NCI-H1436 treated with DMSO at 0.1 percent for 48 hours (cell line): ENCODE measurements at regions not wholly inside any gene's neighbourhood (a gene's known extent, or its start where the extent isn't known, plus 50 kb on each side); places are given as distances from the start of the nearest gene placed in this dataset.
"Not testable (repeated sequence)": the region's sequence is repeated elsewhere in the genome, so short reads cannot be mapped to it uniquely, and the experiment has no call there.

ENCODE experiments used
- DNase-seq: peaks from one replicate; lab custom pipeline; 2025; lab: John Stamatoyannopoulos, UW

DNA sequence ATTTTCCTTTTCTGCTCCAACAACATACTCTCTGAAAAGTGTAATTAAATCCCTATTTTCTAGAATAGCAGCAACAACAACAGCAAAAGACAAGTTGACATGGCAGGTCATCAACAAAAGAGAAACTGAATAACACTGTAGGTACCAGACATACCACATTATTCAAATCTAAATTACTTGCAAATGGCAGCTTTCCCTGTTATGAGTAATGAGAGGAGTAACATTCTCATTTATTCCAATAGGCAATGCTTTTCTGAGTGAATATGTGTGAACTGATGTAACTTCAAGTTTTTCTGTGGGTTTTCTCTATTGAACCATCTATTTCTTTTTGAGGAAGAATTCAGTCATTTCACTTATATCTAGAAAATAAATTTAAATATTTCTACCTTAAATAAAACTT is 501.5 kb downstream of the TRIB2 start:
- DNase-seq, result no peak

DNA sequence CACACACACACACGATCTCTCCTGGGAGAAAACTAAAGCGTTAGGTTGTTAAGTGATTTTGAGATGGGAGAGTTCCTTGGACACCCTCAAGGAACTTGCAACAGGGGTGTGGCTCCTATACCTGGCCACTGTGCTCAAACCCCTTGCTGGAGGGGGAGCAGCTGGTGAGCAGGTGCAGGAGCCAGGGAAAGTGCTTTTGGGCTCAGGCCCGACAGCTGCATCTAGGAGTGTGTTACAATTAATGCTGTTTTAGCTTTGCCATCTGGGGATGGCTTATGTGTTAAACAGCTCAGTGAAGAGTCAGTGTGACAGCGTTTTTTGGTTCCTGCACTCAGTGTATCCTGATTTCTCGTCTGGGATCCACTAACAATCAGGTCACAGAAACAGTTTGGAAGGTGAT is 510.8 kb downstream of the TRIB2 start:
- no peak for DNase-seq

DNA sequence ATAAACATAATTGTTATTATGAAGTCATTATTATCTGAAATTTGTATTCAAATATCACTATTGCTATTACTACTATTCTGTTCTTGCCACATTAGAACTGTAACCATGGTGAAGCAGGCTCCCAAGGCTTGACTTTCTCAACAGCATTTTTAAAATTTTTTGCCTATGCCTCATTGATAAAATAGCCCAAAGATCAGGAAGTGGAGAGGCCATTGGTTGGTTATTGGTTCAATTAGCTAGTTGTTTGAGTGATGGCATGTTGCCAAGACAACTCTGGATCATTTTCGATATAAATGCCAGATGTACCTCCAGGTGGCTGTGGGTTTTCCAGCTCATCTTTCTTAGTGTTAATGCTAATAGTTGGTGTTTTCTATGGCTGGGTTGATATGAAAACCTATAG is 513.5 kb downstream of the TRIB2 start:
- DNase-seq, result no peak

DNA sequence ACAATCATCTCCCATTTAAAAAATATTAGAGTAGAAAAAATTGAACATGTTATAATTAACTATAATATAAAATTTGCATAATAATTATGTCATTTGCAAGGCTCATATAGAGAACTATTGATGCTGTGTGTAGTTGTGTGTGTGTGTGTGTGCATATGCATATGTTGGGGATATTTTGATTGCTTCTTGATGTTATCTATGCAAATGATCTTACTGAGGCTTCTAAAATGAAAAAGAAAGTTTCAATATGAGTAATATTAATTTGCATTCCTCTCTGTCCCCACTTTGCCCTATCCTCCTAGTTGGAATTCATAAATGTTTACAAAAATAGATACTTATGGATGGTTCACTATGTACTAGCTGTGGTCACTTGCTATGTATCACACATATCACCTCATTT is 523.3 kb downstream of the TRIB2 start:
- no peak for DNase-seq

DNA sequence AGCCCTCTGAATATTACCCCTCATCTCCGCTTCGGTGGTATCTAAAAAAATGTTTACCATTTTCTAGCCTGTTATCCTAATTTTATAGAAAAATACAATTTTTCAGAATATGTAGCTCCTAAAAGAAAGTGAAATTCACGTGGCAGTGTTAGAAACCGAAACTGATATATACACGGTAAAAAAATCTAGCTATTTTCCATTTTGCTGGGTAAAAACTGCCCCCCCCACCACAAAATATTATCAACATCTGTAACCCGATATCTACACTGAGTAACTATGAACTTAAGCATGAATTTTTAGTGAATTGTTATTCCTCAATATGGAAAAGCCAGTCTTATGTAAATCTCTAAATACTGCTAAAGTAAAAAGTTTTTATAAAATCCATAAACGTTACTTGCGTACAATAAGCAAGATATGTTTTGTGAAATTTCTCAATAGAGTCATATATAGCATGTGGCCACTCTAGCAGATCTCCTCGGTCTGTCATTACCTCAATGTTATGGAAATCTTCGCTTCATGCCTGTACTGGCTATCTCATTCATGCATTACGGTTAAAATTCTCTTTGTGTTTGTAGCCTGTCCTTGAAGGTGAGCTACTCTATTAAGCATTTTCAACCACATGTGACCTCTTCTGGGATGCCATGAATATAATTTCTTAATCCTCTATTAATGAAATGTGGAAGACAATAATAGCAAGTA is 524.2 kb downstream of the TRIB2 start:
- no peak for DNase-seq

DNA sequence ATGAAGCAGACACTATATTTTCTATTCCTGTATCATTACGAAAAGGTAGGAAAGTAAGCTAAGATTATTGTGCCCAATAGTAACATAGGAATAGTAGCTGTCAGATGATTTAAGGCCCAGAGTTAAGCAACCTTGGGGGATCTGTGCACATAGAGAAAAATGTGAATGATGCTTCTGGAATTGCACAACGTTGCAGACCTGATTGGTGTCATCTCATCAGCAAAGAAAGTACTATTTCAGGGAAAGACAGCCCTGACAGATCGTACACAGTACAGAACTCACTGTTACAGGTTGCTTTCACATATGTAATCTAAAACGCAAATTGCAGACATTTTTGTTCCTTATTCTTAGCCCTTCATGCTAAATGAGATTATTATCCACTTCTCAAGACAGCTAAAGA is 535.9 kb downstream of the TRIB2 start:
- DNase-seq, result no peak

DNA sequence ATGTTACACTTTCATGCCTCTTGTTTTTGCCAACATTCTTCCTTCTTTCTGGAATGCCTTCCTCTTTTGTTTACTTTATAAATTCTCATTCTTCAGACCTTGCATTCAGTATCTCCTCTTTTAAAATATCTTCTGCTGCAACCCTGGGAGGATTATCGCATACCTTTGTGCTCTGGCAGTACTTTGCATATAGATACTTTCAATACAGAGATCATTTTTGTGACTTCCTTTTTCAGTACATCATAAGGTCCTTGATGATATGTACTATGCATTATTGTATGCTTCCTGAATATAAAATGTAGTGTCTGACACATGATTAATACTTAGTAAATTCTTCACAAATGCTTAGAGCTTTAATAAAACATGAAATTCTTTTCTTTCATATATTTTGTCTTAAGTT is 538.7 kb downstream of the TRIB2 start:
- DNase-seq, result no peak

DNA sequence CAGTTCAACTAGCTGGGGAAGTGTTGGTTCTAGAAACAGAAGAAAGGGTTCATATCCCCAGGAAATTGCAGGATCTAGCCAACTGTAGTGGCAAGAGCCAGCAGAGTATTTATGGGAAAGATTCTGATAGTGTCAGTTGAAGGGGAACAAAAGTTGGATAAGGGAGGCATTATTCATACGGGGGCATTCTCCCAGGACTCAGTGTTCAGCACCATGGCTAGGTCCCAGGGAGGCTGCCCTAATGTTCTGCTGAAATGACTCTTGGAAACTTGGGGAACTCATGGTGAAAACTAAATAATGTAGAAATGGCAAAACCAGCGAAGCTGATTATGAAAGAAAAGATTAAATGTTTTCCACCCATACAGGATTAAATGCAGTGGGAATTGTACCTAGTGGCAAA is 543.7 kb downstream of the TRIB2 start:
- DNase-seq, result no peak

DNA sequence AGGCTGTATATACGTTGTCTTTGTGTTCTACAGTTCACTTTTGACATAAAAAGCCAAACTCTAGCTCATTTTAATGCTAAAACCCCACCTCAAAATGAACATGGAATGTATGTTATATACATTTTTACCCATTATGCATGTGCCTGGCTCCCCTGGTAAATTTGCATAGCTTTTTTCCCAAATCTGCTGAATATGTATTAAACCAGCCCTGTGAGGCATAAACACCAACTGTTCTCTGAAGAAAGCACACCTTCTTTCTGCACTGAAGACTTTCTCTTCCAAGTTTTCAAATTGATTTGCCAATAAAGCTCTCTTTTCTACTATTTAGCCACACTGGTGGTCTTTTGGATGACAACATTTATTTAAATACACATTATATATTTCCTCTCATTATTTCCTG is 549.4 kb downstream of the TRIB2 start:
- no peak for DNase-seq

DNA sequence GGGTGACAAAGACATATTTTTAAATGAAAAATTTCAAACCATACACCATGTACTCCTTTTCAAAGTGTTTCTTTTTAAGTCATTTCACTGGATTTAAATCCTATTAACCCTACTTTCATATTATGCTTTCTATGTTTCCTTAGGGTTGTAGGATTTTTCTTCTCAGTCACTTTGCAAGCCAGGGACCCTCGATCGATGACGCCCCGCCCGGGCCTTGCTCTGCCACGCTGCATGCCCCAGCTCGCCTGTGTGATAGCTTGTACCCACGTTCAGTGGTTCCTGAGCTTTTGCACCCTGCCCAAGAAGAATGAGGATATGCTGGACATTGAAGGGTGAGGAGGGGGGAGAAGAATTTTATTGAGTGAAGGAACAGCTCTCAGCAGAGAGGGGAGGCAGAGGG is 568.0 kb downstream of the TRIB2 start:
- DNase-seq, result no peak

DNA sequence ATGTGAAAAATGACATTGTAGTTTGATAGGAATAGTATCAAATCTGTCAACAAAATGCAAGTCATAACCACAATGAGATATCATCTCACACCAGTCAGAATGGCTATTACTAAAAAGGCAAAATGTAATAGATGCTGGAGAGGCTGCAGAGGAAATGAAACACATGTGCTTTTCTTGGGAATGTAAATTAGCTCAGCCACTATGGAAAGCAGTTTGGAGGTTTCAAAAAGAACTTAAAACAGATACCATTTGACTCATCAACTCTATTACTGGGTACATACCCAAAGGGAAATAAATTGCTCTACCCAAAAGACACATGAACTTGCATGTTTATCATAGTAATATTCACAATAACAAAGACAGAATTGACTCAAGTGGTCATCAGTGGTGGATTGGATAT is 572.6 kb downstream of the TRIB2 start:
- no peak for DNase-seq

DNA sequence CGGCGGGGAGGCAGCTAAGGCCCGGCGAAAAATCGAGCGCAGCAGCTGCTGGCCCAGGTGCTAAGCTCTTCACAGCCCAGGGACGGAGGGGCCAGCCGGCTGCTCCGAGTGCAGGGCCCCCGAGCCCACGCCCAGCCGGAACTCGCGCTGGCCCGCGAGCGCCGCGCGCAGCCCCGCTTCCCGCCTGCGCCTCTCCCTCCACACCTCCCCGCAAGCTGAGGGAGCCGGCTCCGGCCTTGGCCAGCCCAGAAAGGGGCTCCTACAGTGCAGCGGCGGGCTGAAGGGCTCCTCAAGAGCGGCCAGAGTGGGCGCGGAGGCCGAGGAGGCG is 591.7 kb downstream of the TRIB2 start:
- not testable (repeated sequence) for DNase-seq

DNA sequence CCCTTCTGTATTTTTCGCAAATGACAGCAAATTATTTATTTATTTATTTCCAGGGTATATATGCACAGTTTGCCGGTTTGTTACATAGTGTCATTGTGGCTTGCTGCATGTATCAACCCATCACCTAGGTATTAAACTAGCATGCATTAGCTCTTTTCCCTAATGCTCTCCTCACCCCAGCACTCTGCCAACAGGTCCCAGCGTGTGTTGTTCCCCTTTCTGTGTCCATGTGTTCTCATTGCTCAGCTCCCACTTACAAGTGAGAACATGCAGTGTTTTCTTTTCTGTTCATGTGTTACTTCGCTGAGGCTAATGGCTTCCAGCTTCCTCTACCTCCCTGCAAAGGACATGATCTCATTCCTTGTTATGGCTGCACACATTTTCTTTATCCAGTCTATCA is 592.3 kb downstream of the TRIB2 start:
- no peak for DNase-seq

DNA sequence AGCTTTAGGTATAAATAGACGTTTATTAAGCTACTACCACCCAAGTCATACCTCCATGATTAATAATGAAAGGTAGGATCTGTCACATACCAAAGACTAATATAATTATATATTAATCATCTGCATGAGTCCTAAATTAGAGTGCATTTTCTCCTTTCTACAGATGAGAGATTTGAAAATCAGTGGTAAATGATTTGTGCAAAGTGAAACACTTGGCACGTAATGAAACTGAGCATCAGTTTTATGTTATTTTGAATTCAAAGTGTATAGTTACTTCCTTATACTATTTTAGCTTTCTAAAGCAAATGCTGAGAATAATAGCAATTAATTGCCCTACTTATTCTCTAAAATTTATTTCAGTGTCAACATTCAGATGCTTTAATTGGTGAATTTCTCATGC is 615.3 kb downstream of the TRIB2 start:
- no peak for DNase-seq

DNA sequence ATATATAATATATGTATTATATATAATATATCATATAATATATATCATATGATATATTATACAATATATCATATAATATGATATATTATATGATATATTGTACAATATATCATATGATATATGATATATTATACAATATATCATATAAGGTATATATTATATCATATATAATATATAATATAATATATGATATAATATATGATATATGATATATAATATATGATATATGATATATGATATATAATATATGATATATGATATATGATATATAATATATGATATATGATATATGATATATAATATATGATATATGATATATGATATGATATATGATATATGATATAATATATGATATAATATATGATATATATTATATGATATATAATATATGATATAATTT is 617.3 kb downstream of the TRIB2 start:
- not testable (repeated sequence) for DNase-seq

DNA sequence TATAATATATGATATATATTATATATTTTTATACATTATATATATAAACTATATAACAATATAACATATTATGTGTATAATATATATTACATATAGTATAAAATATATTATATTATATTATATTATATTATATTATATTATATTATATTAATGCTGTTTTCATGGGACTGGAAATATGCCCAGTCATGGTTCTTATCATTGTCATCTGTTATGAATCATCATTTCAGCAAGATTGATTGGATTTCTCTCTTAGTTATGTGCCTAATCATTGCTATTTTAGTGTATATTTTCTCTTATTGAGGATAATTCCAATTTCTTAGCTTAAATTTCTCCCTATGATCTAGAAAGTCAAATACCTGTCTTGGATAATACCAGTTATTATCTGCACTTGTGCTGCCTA is 617.8 kb downstream of the TRIB2 start:
- no peak for DNase-seq

DNA sequence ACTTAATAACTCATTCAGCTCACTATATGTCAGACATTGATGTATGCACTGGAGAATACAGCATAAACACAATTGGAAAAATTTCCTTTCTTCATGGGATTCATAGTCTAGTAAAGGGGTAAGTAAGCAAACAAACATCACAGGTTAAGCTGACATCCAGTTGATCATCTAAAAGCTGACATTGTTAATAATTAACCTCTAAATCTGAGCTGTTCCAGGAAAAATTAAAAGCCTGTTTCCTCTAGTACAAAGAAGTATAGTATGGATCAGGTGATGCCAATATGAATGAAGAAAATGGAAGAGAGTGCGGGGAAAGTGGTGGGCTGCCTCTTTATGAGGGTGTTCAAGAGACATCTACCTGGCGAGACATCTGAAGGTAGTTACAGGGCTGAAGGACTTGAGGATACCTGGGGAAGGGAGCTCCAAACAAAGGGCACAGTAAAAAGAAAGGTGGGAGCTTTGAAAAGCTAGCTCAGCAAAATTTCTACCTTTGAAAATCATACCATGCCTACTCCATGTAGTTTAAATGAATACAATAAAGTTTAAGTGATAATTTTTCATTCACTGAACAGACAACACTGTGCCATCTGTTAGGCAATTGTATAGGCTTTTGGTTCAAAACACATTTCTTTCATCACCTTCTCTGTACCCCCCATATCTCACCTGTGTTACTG is 619.3 kb downstream of the TRIB2 start:
- no peak for DNase-seq

DNA sequence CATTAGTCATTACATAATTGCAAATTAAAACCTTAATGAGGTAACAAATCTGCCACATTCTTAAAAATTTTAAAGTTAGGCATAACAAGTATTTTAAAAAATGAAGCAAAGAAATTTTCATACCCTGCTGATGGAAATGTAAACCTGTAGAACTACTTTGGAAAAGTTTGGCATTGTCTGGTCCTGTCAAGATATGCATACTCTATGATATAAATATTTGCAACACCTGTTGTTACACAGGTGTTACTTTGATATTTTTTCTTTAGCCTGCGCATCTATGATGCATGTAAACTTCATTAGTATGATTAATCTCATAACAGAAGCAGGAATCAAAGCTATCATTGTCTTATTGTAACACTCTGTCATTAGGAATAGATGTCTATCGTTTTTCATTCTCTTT is 634.3 kb downstream of the TRIB2 start:
- DNase-seq, result no peak

DNA sequence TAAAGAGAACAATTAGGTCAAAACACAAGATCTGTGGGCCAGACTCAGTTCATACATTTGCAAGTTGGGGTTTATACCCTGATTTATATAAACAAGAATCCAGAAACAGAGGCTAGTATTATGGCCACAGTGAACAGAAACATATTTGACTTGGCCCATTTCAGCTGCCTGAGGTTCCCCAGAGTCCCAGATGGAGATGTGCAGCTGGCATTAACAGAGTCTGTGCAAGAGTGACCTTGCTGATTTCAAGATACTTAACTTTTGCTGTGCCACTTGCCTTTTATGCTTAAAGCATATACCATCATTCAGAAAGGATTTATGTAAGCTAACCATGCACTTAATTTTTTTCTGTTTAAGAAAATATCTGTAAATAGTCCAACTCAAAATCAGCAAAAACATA is 636.3 kb downstream of the TRIB2 start:
- no peak for DNase-seq

DNA sequence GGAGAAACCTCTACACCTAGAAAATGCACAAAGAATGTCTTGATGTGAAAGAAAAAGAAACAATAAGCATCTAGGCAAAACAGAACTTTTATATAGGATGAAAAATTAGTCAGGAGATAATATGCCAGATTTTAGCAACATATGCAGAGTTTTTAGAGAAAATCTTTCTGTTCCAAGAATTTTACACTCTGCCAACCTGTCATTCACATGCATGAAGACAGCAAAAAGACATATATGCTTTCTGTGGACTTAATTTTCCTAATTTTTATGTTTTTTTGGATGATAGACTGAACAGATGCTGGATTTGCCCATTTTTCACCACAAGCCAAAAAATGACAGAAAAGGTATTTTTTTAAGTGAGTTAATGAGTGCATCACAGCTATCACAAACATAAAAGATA is 637.3 kb downstream of the TRIB2 start:
- DNase-seq, result no peak

DNA sequence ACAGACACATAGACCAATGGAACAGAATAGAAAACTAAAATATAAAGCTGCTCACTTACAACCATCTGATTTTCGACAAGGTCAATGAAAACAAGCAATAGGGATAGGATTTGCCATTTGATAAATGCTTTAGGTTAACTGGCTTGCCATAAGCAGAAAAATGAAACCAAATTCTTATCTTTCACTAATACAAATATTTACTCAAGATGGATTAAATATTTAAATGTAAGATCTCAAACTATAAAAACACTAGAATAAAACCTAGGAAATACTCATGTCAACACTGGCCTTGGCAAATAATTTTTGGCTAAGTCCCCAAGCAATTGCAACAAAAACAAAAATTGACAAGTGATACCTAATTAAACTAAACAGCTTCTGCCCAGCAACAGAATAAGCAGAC is 665.2 kb downstream of the TRIB2 start:
- not testable (repeated sequence) for DNase-seq

DNA sequence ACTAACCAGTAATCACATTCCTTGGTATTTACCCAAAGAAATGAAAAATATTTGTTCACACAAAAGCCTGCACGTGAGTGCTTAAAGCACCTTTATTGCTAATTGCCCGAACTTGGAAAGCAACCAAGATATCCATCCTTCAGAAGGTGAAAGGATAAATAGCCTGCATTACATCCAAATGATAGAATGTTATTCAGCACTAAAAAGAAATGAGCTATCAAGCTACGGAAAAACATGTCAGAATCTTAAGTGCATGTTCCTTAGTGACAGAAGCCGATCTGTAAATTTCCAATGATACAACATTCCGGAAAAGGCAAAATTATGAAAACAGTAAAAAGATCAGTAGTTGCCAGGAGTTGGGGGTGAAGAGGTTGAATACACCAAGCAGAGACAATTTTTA is 672.4 kb downstream of the TRIB2 start:
- DNase-seq, result not testable (repeated sequence)

DNA sequence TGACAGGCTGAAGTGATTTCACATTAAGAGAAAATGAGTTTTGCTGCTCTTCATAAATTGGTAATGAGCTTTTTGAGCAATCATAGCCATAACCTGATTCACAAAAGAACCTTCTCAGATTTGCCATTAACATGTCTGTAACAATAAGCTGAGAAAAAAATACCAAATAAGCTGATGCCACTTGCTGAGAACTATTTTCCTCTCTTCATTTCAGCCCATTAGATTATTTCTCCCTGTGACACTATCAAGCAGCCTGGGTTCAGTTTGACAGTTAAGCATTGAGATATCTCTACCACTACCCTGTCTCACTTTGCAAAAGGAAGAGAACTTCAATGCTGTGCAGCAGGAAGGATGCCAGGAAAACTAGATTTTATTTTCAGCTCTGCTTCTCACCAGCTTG is 673.9 kb downstream of the TRIB2 start:
- DNase-seq, result no peak

DNA sequence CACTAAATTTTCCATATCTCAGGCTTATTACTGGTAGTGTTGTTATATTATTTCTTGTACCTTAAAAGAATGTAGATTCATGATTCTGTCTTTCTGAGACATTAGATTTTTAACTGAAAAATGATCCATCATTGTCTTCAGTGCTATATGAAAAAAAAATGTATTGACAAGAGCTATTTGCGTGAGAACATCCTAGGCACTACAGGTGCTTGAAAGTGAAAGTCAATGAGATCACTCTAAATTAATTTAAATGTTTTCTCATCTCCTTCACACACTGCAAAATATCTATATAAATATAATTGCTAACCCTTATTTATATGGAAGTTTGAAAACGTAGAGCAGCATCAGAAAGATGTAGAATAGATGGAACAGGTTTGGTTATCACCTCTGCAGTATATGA is 684.6 kb downstream of the TRIB2 start:
- no peak for DNase-seq
